Brain microvascular endothelial cell (primary cell): ENCODE measurements at regions not wholly inside any gene's neighbourhood (a gene's known extent, or its start where the extent isn't known, plus 50 kb on each side); places are given as distances from the start of the nearest gene placed in this dataset.

Experiments
- DNase-seq: peaks from one replicate; pipeline ENCODE4 v3.0.0-alpha.2; 2020
- H3K27ac ChIP-seq: fragments of 250-450 bp; sonication (Bioruptor Pico); 2 replicates; pipeline ENCODE4 v1.5.1; 2020; ENCODE audit warnings: mild to moderate bottlenecking, moderate library complexity
- H3K27me3 ChIP-seq: fragments of 250-450 bp; sonication (Bioruptor Pico); replicated peaks from 2 replicates; pipeline ENCODE4 v1.5.1; 2020; ENCODE audit warnings: mild to moderate bottlenecking
- H3K36me3 ChIP-seq: fragments of 250-450 bp; sonication (Bioruptor Pico); replicated peaks from 2 replicates; pipeline ENCODE4 v1.5.1; 2020; ENCODE audit warnings: mild to moderate bottlenecking
- H3K4me3 ChIP-seq: 2 replicates; pipeline ENCODE4 v1.5.1; 2011; ENCODE audit warnings: low read depth, mild to moderate bottlenecking, control low read depth, low read length, moderate library complexity
- CTCF ChIP-seq: IDR thresholded peaks from 2 replicates; pipeline ENCODE4 v1.5.1; 2011; ENCODE audit warnings: low read depth, mild to moderate bottlenecking, moderate library complexity, low read length, control low read depth, inconsistent platforms; ENCODE audit errors: missing control alignments
- in situ Hi-C: cut with HindIII; loops from 2 replicates; pipeline ENCODE4 v1.10.0; 2017; ENCODE audit warnings: low sequenced_read_pairs, low pct_ligation_motif_present

GRCh38 chr18:53943326-53943860, 281.1 kb downstream of the MBD2 start:
- in situ Hi-C loops: no loop called here
- DNase-seq: no peak
- Histone ChIP-seq H3K27ac (no peak overlapping the region), H3K27me3 (no peaks in the 10 kb centered on the region), H3K4me3 (no peak overlapping the region), H3K36me3 (no peaks in the 10 kb centered on the region)
- TF ChIP-seq CTCF: no peak

- H3K27ac ChIP-seq: no peak overlapping the region
- H3K27me3 ChIP-seq: no peaks in the 10 kb centered on the region
- H3K36me3 ChIP-seq: no peaks in the 10 kb centered on the region
- no peak for DNase-seq
- TF ChIP-seq CTCF: no peak
- H3K4me3 ChIP-seq: no peak overlapping the region
- in situ Hi-C loops: no loop called here
Observed at GRCh38 chr18:53941601-53942338, 282.7 kb downstream of the MBD2 start.

- Histone ChIP-seq H3K4me3 (no peak overlapping the region), H3K27me3 (no peaks in the 10 kb centered on the region), H3K36me3 (no peaks in the 10 kb centered on the region), H3K27ac (no peak overlapping the region)
- TF ChIP-seq CTCF: no peak
- DNase-seq: no peak
- in situ Hi-C loops: no loop called here
Observed at GRCh38 chr18:53937037-53937436, 287.4 kb downstream of the MBD2 start.

- DNase-seq: no peak
- TF ChIP-seq CTCF: no peak
- no peaks in the 10 kb centered on the region for H3K27me3 ChIP-seq
- H3K27ac ChIP-seq: no peak overlapping the region
- H3K4me3 ChIP-seq: no peak overlapping the region
- no peaks in the 10 kb centered on the region for H3K36me3 ChIP-seq
- in situ Hi-C loops: no loop called here
Observed at GRCh38 chr18:53935803-53936202, 288.7 kb downstream of the MBD2 start.

- Histone ChIP-seq H3K27me3 (no peaks in the 10 kb centered on the region), H3K27ac (no peak overlapping the region), H3K36me3 (no peaks in the 10 kb centered on the region), H3K4me3 (no peak overlapping the region)
- no peak for DNase-seq
- TF ChIP-seq CTCF: no peak
- in situ Hi-C loops: no loop called here
Observed at GRCh38 chr18:53935399-53935798, 289.1 kb downstream of the MBD2 start.
